Stimulated activated naive B cell treated with anti-CD40 and anti-IgM and Interleukin-4, amounts not matched to agents 10 μg/mL and 1 μg/mL and 100 μg/mL, for 72 hours (primary cell): ENCODE measurements at regions not wholly inside any gene's neighbourhood (a gene's known extent, or its start where the extent isn't known, plus 50 kb on each side); places are given as distances from the start of the nearest gene placed in this dataset.
"Not testable (repeated sequence)": the region's sequence is repeated elsewhere in the genome, so short reads cannot be mapped to it uniquely, and the experiment has no call there.

ENCODE experiments used
- ATAC-seq, 2 donors: fragments of 150-1000 bp; cut with Tn5 transposase; replicated peaks; 2 replicates each; pipeline ENCODE4 v1.10.0; 2021; ENCODE audit warnings: moderate library complexity in 1 of 2
- DNase-seq: peaks from one replicate; pipeline ENCODE4 v3.0.0; 2021
- H3K27ac Mint-ChIP-seq: one replicate; pipeline ENCODE4 v1.8.0; 2022; ENCODE audit warnings: mild to moderate bottlenecking, mixed read lengths
- H3K27me3 Mint-ChIP-seq, 2 donors: one replicate each; pipeline ENCODE4 v1.8.0; 2022; ENCODE audit warnings: mixed read lengths in 2 of 2
- H3K36me3 Mint-ChIP-seq, 2 donors: one replicate each; pipeline ENCODE4 v1.8.0; 2022; ENCODE audit warnings: mixed read lengths in 2 of 2, mild to moderate bottlenecking in 1 of 2
- H3K4me1 Mint-ChIP-seq, 2 donors: one replicate each; pipeline ENCODE4 v1.8.0; 2022; ENCODE audit warnings: mixed read lengths in 2 of 2, mild to moderate bottlenecking in 1 of 2
- H3K4me3 Mint-ChIP-seq, 2 donors: one replicate each; pipeline ENCODE4 v1.8.0; 2022; ENCODE audit warnings: mild to moderate bottlenecking in 2 of 2, mixed read lengths in 2 of 2, moderate library complexity in 1 of 2
- H3K9me3 Mint-ChIP-seq, 2 donors: one replicate each; pipeline ENCODE4 v1.8.0; 2022; ENCODE audit warnings: mixed read lengths in 2 of 2, mild to moderate bottlenecking in 1 of 2

DNA sequence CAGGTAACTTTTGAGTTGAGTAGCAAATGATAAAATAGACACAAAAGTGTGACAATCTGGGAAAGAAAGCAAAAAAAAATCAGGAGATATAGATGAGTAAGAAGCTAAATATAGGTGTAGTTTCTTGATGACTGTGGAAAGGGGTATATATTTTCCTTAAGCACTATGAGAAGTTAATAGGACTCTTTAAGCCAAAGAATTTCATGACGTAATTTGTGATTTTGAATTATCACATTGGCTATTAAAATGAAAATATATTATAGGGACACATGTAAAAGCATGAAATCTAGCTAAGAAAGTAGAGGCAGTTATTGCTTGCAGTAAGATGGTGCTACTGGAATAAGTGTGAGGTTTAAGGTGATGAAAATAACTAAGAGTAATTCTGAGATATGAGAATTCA lies 759.1 kb downstream of the KCNT2 start:
- H3K27ac Mint-ChIP-seq, result no peak overlapping the region
- H3K36me3 Mint-ChIP-seq, result no peaks in the 10 kb centered on the region

DNA sequence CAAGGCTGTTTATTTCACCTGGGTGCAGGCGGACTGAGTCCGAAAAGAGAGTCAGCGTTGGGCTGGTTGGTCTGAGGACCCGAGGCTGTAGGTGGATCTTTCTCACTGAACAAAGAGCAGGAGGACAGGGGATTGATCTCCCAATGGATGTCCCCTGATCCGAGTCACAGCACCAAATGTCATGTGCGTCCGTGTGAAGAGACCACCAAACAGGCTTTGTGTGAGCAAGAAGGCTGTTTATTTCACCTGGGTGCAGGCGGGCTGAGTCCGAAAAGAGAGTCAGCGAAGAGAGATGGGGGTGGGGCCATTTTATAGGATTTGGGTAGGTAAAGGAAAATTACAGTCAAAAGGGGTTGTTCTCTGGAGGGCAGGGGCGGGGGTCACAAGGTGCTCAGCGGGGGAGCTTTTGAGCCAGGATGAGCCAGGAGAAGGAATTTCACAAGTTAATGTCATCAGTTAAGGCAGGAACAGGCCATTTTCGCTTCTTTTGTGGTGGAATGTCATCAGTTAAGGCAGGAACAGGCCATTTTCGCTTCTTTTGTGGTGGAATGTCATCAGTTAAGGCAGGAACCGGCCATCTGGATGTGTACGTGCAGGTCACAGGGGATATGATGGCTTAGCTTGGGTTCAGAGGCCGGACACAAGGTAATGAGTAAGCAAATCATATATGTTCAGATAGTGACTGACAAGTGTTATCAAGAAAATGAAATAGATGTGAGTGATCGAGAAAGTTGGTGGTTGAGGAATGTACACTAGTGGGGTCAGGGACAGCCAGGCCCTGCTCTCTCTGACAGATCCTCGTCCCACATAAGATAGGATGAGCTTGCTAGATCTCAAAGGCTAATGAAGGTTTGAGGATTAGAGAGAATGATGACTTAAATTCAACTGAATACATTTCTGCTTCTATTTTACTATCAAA lies 760.0 kb downstream of the KCNT2 start:
- not testable (repeated sequence) for H3K27me3 Mint-ChIP-seq, ATAC-seq, H3K27ac Mint-ChIP-seq

More for the DNA sequence above, 759.1 kb downstream of the KCNT2 start:
- Mint-ChIP-seq H3K9me3 (peaks cover 2 to 9% of the 10 kb centered on the region in 2 donors), H3K4me3 (no peak overlapping the region), H3K4me1 (no peaks in the 10 kb centered on the region), H3K27me3 (no peaks in the 10 kb centered on the region)
- ATAC-seq (no peak), DNase-seq (no peak)

DNA sequence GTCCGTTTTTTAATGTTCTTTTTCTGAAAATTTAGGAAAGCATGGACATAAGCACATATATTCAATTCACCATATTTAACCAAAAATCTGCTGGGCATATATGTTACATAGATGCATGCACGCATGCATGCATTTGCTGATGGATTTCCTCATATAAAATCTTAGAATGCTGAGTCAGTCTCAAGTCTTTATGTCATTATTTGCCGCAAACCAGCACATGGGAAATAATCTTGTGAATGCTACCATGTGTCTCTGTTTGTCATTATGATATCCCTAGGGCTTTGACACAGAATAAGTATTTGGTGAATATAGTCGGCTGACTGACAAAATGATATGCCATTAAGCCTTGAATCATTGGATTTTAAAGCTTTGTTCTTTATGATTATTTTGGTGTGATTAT lies 776.5 kb downstream of the KCNT2 start:
- no peaks in the 10 kb centered on the region for H3K36me3 Mint-ChIP-seq
- no peak overlapping the region for H3K27ac Mint-ChIP-seq
- no peak overlapping the region for H3K4me3 Mint-ChIP-seq
- no peak for ATAC-seq
- no peaks in the 10 kb centered on the region for H3K9me3 Mint-ChIP-seq
- H3K27me3 Mint-ChIP-seq, result no peaks in the 10 kb centered on the region
- DNase-seq, result no peak
- H3K4me1 Mint-ChIP-seq, result no peaks in the 10 kb centered on the region

More for the DNA sequence above, 760.0 kb downstream of the KCNT2 start:
- peaks cover 2 to 11% of the 10 kb centered on the region in 2 donors for H3K9me3 Mint-ChIP-seq
- H3K4me1 Mint-ChIP-seq, H3K36me3 Mint-ChIP-seq, DNase-seq, H3K4me3 Mint-ChIP-seq: not testable (repeated sequence)

DNA sequence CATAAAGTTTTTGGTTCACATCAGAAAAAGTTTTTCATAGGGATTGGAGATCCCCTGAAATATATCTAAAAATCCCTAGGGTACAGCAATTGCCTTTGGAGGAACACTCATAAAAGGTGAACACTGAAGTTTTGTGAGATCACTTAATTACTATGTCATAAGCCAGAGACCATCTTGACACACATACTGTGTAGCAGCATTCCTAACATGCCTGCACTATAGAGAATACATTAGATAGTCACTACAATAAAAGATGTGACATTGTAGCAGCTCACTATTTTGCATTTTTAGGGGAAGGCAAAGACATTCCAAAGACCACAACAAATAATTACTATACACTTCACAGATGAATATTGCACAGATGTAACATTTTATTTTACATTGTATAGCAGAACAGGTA lies 779.9 kb downstream of the KCNT2 start:
- H3K4me1 Mint-ChIP-seq, result no peaks in the 10 kb centered on the region
- H3K27me3 Mint-ChIP-seq, result no peaks in the 10 kb centered on the region
- H3K27ac Mint-ChIP-seq, result no peak overlapping the region
- DNase-seq (no peak), ATAC-seq (no peak)
- no peaks in the 10 kb centered on the region for H3K36me3 Mint-ChIP-seq
- H3K9me3 Mint-ChIP-seq, result no peaks in the 10 kb centered on the region
- no peak overlapping the region for H3K4me3 Mint-ChIP-seq

DNA sequence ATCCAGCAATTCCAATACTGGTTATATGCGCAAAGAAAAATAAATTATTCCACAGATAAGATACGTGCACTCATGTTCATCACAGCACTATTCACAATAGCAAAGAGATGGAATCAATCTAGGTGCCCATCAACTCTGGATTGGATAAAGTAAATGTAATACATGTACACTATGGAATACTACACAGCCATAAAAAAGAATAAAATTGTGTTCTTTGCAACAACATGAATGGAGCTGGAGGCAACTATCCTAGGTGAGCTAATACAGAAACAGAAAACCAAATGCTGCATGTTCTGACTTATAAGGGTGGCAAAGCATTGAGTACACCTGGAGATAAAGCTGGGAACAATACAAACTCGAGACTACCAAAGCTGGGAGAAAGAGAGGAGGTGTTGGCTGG lies 787.3 kb downstream of the KCNT2 start:
- Mint-ChIP-seq H3K27ac (no peak overlapping the region), H3K27me3 (no peaks in the 10 kb centered on the region), H3K9me3 (peaks cover 0 to 2% of the 10 kb centered on the region in 2 donors), H3K4me1 (no peaks in the 10 kb centered on the region), H3K36me3 (no peaks in the 10 kb centered on the region), H3K4me3 (no peak overlapping the region)
- ATAC-seq, result no peak
- DNase-seq, result no peak

DNA sequence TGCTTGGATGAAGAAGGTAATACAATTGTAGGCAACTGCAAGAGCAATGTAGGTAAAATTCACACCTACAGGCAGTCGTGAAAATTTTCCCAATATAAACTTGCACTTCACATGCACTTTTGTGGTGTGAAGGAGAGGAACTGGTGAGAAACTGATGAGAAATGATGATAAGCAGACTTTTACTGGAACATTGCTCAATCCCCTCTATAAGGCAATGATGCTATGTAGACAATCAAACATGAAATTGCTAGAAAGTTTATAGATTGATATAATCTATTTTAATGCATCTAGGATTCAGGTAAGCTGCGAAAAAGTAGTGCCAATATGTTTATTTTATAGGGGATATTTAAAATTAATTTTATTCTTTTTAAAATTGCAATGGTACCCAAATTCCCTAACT lies 802.2 kb downstream of the KCNT2 start:
- H3K9me3 Mint-ChIP-seq, result peaks cover 0 to 1% of the 10 kb centered on the region in 2 donors
- no peaks in the 10 kb centered on the region for H3K4me1 Mint-ChIP-seq
- no peak for ATAC-seq

DNA sequence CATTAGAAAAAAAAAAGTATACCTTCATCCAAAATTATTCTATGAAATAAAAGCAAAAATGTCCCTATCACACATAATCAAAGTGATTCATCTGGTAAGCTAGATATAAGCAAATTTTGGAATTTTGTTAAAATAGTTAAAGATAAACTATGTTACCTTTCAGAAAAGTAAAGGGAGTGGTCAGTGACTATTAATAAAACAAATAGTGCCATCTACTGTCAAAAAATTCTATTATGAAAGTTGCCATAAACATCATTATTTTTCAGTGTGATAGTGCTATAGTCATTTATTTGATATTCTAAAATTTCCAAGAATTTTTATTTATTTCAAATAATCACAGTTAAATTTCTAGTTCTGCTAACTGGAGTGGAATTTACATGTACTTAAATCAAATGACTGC lies 803.7 kb downstream of the KCNT2 start:
- Mint-ChIP-seq H3K9me3 (peaks cover 0 to 1% of the 10 kb centered on the region in 2 donors), H3K27me3 (no peaks in the 10 kb centered on the region), H3K4me3 (no peak overlapping the region), H3K4me1 (no peaks in the 10 kb centered on the region), H3K27ac (no peak overlapping the region), H3K36me3 (no peaks in the 10 kb centered on the region)
- DNase-seq, result no peak
- ATAC-seq, result no peak

More for the DNA sequence above, 802.2 kb downstream of the KCNT2 start:
- no peak overlapping the region for H3K4me3 Mint-ChIP-seq
- H3K27me3 Mint-ChIP-seq, result no peaks in the 10 kb centered on the region
- no peaks in the 10 kb centered on the region for H3K36me3 Mint-ChIP-seq
- DNase-seq, result no peak
- no peak overlapping the region for H3K27ac Mint-ChIP-seq

- no peak overlapping the region for H3K4me3 Mint-ChIP-seq
- no peak for ATAC-seq
- no peak for DNase-seq
- no peaks in the 10 kb centered on the region for H3K36me3 Mint-ChIP-seq
- no peaks in the 10 kb centered on the region for H3K27me3 Mint-ChIP-seq
- H3K27ac Mint-ChIP-seq, result no peak overlapping the region
- no peaks in the 10 kb centered on the region for H3K4me1 Mint-ChIP-seq
- H3K9me3 Mint-ChIP-seq, result peaks cover 0 to 1% of the 10 kb centered on the region in 2 donors
Observed at GRCh38 chr1:195799016-195799415, 809.2 kb downstream of the KCNT2 start.

GRCh38 chr1:195794225-195794624 lies 814.0 kb downstream of the KCNT2 start:
- Mint-ChIP-seq H3K36me3 (no peaks in the 10 kb centered on the region), H3K4me1 (no peaks in the 10 kb centered on the region), H3K9me3 (no peaks in the 10 kb centered on the region), H3K27ac (no peak overlapping the region), H3K27me3 (no peaks in the 10 kb centered on the region), H3K4me3 (no peak overlapping the region)
- DNase-seq (no peak), ATAC-seq (no peak)

DNA sequence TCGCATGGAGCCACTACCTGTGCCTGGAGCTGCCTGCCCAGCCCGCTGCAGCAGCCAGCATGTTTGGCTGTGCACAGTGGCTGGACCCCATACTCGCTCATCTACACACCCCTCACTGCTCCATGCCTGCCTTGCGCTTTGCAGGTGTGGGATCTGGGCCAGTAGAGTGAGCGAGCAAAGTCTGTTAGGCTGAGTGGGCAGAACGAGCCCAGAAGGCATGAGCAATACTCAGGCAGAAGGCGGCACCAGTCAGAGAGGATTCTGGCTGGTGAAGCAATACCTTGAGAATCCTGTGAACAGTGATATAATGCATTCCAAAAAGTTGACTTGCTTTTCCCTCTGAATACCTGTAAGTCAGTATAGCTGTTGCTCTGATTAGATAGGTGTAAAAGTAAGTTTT lies 816.4 kb downstream of the KCNT2 start:
- H3K4me1 Mint-ChIP-seq, result no peaks in the 10 kb centered on the region
- H3K36me3 Mint-ChIP-seq, result no peaks in the 10 kb centered on the region
- H3K4me3 Mint-ChIP-seq, result no peak overlapping the region
- H3K27ac Mint-ChIP-seq, result no peak overlapping the region
- H3K27me3 Mint-ChIP-seq, result no peaks in the 10 kb centered on the region
- ATAC-seq, result peak in 1 of 2 donors; percentile 16
- peaks cover 0 to 3% of the 10 kb centered on the region in 2 donors for H3K9me3 Mint-ChIP-seq
- no peak for DNase-seq

DNA sequence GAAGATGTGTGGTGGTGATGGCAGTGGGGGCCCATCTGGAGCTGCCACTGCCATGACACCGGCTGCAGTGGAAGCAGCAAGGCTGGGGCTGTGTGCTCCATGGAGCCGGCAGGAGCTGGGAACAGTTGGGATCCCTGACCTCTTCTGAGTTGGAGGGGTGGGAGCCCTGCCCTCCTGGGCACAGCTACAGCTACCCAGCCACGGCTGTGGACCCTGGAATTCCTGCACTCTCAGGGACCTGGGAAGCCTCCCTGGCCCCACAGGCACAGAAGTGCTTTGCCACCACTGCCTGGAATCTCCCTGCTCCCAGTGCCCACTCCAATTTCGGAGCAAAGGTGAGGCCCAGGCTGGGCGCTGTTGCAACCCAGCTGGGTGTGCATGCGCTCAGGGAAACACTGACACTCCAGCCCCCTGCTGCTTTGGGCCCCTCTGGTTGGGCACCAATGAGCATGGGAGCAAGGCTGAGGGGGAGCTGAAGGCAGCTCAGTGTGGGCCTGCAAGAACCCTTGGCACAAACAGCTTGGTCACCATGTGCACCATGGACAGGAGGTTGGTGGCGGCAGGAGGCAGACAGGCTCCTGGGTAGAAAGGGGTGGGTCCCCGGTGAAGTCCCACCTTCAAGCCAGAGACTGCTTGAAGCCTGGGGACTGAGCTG lies 817.6 kb downstream of the KCNT2 start:
- Mint-ChIP-seq H3K27me3 (no peaks in the 10 kb centered on the region), H3K4me3 (no peak overlapping the region), H3K36me3 (no peaks in the 10 kb centered on the region), H3K27ac (no peak overlapping the region), H3K4me1 (no peaks in the 10 kb centered on the region), H3K9me3 (peaks cover 0 to 3% of the 10 kb centered on the region in 2 donors)
- DNase-seq, result no peak
- ATAC-seq, result peak in 1 of 2 donors; percentile 12

DNA sequence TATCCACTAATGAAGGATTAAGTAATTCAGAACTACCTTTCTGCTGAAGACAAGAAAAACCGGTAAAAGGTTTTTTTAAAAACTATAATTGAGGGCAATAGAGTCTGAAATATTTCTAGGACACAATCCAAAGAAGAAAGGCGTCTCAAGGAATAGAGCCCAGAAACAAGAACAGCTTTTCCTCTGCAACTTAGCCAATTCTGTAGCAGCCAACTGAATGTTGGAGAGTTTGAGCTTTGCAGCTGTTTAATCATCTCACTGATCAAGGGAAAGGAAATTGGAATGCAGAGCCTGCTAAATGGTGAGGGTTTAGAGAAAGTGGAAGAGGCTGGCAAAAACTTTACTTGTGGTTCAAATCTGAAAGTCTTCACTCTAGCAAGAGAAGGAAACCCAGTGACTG lies 818.9 kb downstream of the KCNT2 start:
- H3K36me3 Mint-ChIP-seq, result no peaks in the 10 kb centered on the region
- no peak overlapping the region for H3K27ac Mint-ChIP-seq
- H3K9me3 Mint-ChIP-seq, result peaks cover 0 to 3% of the 10 kb centered on the region in 2 donors
- ATAC-seq, result no peak
- DNase-seq, result no peak
- no peaks in the 10 kb centered on the region for H3K27me3 Mint-ChIP-seq
- no peak overlapping the region for H3K4me3 Mint-ChIP-seq
- no peaks in the 10 kb centered on the region for H3K4me1 Mint-ChIP-seq

DNA sequence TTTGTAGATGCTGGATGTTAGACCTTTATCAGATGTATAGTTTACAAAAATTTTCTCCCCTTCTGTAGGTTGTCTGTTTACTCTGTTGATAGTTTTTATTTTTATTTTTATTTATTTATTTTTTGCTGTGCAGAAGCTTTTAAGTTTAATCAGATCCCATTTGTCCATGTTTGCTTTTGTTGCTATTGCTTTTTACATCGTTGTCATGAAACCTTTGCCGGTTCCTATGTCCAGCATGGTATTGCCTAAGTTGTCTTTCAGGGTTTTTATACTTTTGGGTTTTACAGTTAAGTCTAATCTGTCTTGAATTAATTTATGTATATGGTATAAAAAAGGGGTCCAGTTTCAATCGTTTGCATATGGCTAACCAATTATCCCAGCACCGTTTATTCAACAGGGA lies 819.5 kb downstream of the KCNT2 start:
- H3K27me3 Mint-ChIP-seq, result no peaks in the 10 kb centered on the region
- no peak for ATAC-seq

GRCh38 chr1:195785830-195786229 lies 822.4 kb downstream of the KCNT2 start:
- H3K27ac Mint-ChIP-seq, result no peak overlapping the region
- no peak for DNase-seq
- H3K36me3 Mint-ChIP-seq, result no peaks in the 10 kb centered on the region

More for the DNA sequence above, 819.5 kb downstream of the KCNT2 start:
- Mint-ChIP-seq H3K4me1 (no peaks in the 10 kb centered on the region), H3K36me3 (no peaks in the 10 kb centered on the region), H3K27ac (no peak overlapping the region), H3K9me3 (peaks cover 0 to 3% of the 10 kb centered on the region in 2 donors), H3K4me3 (no peak overlapping the region)
- DNase-seq, result no peak

DNA sequence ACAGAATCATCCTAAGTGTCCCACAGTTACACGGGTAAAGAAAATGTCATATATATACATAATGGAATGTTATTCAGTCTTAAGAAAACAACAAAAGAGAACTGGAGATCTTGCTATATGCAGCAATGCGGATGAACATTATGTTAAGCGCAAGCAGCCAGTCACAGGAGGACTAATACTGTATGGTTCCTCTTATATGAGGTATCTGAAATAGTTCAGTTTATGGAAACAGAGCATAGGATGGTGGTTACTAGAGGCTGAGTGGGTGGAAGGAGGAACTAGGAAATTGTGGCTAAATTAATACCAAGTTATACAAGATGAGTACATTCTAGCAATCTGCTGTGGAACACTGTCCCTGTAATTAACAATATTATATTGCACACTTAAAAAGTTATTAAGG lies 834.3 kb downstream of the KCNT2 start:
- no peak for DNase-seq
- peak; percentile 59 to 68 for ATAC-seq
- no peaks in the 10 kb centered on the region for H3K27me3 Mint-ChIP-seq
- no peaks in the 10 kb centered on the region for H3K9me3 Mint-ChIP-seq
- no peak overlapping the region for H3K4me3 Mint-ChIP-seq
- H3K36me3 Mint-ChIP-seq, result no peaks in the 10 kb centered on the region
- H3K27ac Mint-ChIP-seq, result no peak overlapping the region
- no peaks in the 10 kb centered on the region for H3K4me1 Mint-ChIP-seq

More at GRCh38 chr1:195785830-195786229, 822.4 kb downstream of the KCNT2 start:
- H3K27me3 Mint-ChIP-seq, result no peaks in the 10 kb centered on the region
- no peaks in the 10 kb centered on the region for H3K4me1 Mint-ChIP-seq
- ATAC-seq, result no peak
- H3K4me3 Mint-ChIP-seq, result no peak overlapping the region
- peaks cover 0 to 3% of the 10 kb centered on the region in 2 donors for H3K9me3 Mint-ChIP-seq
